Testis (tissue), 2 donors: ENCODE measurements at regions not wholly inside any gene's neighbourhood (a gene's known extent, or its start where the extent isn't known, plus 50 kb on each side); places are given as distances from the start of the nearest gene placed in this dataset.

Experiments
- DNase-seq: peaks from one replicate; pipeline ENCODE4 v3.0.0-alpha.2; 2019
- H3K27ac ChIP-seq, 2 donors: fragments of 200-600 bp; sonication (generic); one replicate each; pipeline ENCODE4 v1.5.1; 2019
- H3K27me3 ChIP-seq: fragments of 200-600 bp; sonication (generic); one replicate; pipeline ENCODE4 v1.5.1; 2019
- H3K36me3 ChIP-seq: fragments of 200-600 bp; sonication (generic); one replicate; pipeline ENCODE4 v1.5.1; 2017; ENCODE audit warnings: low read depth; ENCODE audit errors: missing control alignments
- H3K4me1 ChIP-seq: fragments of 200-600 bp; sonication (generic); one replicate; pipeline ENCODE4 v1.5.1; 2019
- H3K4me3 ChIP-seq, 2 donors: fragments of 200-600 bp; sonication (generic); one replicate each; pipeline ENCODE4 v1.5.1; 2017 to 2019
- H3K9me3 ChIP-seq: fragments of 200-600 bp; sonication (generic); one replicate; pipeline ENCODE4 v1.5.1; 2017
- POLR2A ChIP-seq: fragments of 450-650 bp; IDR thresholded peaks from one replicate; pipeline ENCODE4 v1.6.1; 2017; ENCODE audit warnings: antibody characterized with exemption, mild to moderate bottlenecking, moderate library complexity
- WGBS, 2 donors: methylation state at CpG; one replicate each; pipeline ENCODE4 v1.1.5; 2018; 5-methylcytosine and 5-hydroxymethylcytosine counted together
- intact Hi-C: fragments of 100-400 bp; cut with DNase I; formaldehyde crosslinking; loops from one replicate; pipeline ENCODE4 v1.15.1; 2023; ENCODE audit warnings: low total_unique reads
- TF ChIP-seq, protein P1 (sequence below), 3 experiments: fragments of 450-650 bp in 2 of 3; fragments of 200-600 bp in 1 of 3; sonication (generic) in 1 of 3; IDR thresholded peaks; one replicate each; pipeline ENCODE4 v1.5.1; 2016 to 2019; ENCODE audit warnings: antibody characterized with exemption in 3 of 3, mild to moderate bottlenecking in 2 of 3, moderate library complexity in 1 of 3

DNA sequence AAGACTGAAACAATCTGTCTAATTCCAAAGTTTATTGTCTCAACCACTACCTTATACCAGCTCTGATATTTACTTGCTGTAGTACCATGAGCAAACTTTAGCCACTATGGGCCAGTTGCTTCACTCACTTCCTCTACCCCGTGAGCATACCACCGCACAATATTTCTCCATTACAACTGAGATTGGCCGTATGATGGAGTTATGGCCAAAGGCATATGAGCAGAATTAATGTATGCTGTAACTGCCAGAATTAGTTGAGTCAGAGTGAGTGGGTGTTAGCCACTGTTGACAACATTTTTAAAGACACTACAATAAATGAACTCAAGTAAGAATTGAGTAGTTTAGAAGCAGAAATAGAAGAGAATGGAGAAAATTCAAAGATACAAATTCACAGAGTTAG is 69.7 kb downstream of the LRATD1 start:
- WGBS, 2 donors = 96% methylated on average over 3 of the region's 3 CpGs
- H3K27ac ChIP-seq = no peak overlapping the region
- no peak overlapping the region for H3K4me3 ChIP-seq
- DNase-seq = no peak
- TF ChIP-seq POLR2A = no peak
- TF ChIP-seq, protein P1, sequence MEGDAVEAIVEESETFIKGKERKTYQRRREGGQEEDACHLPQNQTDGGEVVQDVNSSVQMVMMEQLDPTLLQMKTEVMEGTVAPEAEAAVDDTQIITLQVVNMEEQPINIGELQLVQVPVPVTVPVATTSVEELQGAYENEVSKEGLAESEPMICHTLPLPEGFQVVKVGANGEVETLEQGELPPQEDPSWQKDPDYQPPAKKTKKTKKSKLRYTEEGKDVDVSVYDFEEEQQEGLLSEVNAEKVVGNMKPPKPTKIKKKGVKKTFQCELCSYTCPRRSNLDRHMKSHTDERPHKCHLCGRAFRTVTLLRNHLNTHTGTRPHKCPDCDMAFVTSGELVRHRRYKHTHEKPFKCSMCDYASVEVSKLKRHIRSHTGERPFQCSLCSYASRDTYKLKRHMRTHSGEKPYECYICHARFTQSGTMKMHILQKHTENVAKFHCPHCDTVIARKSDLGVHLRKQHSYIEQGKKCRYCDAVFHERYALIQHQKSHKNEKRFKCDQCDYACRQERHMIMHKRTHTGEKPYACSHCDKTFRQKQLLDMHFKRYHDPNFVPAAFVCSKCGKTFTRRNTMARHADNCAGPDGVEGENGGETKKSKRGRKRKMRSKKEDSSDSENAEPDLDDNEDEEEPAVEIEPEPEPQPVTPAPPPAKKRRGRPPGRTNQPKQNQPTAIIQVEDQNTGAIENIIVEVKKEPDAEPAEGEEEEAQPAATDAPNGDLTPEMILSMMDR (IDR thresholded peaks at IDR 0.05) = no peak
- H3K27me3 ChIP-seq = no peaks in the 10 kb centered on the region
- H3K4me1 ChIP-seq = no peaks in the 10 kb centered on the region
- H3K36me3 ChIP-seq = no peaks in the 10 kb centered on the region
- intact Hi-C loops = no loop called here
- H3K9me3 ChIP-seq = no peaks in the 10 kb centered on the region

DNA sequence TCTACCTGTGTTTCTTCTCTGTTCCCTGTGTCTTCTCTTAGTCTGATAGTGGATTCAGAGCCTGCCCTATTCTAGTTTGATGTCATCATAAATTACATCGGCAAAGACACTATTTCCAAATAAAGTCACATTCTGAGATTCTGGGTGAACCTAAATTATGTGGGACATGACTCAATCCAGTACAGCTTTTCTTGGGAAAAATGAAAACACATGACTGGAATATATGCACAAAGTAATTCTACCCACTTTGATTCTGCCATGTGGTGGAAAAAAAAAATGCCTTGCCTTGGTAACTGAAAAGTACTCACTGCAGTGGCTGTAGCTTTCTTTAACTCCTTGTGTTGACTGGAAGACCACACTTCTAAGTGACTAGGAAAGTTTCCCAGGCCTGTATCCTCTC is 73.7 kb downstream of the LRATD1 start:
- no peak for DNase-seq
- no peak overlapping the region for H3K27ac ChIP-seq
- H3K36me3 ChIP-seq = no peaks in the 10 kb centered on the region
- 93 to 97% methylated on average over 1 of the region's 1 CpG for WGBS, 2 donors
- H3K9me3 ChIP-seq = no peaks in the 10 kb centered on the region
- TF ChIP-seq, protein P1 (IDR thresholded peaks at IDR 0.05) = no peak
- no peak for TF ChIP-seq POLR2A
- H3K27me3 ChIP-seq = no peaks in the 10 kb centered on the region
- H3K4me3 ChIP-seq = no peak overlapping the region
- intact Hi-C loops = no loop called here
- H3K4me1 ChIP-seq = no peaks in the 10 kb centered on the region

DNA sequence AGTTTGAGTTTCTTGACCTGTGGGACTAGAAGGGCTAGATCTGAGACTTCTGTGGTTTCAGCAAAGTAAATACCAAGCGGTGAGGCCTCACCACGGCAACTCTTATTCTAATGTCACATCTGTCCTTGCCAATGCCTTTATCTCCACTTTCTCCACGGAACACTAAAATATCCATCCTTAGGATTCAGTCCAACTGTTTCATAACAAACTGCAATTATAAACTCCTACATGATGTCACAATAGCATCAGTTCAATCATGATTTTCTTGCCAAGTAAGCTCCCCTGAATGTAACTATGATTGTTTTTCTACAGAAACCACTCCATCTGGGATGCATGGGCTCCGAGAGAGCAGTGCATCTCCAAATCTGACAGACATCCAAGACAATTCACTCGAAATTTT is 79.6 kb downstream of the LRATD1 start:
- 50 to 59% methylated on average over 5 of the region's 5 CpGs for WGBS, 2 donors
- Histone ChIP-seq H3K27me3 (no peaks in the 10 kb centered on the region), H3K27ac (no peak overlapping the region), H3K4me3 (no peak overlapping the region), H3K4me1 (peaks cover 9% of the 10 kb centered on the region), H3K9me3 (no peaks in the 10 kb centered on the region), H3K36me3 (no peaks in the 10 kb centered on the region)
- TF ChIP-seq, protein P1 (IDR thresholded peaks at IDR 0.05) = no peak
- no peak for TF ChIP-seq POLR2A
- no peak for DNase-seq
- intact Hi-C loops = no loop called here

DNA sequence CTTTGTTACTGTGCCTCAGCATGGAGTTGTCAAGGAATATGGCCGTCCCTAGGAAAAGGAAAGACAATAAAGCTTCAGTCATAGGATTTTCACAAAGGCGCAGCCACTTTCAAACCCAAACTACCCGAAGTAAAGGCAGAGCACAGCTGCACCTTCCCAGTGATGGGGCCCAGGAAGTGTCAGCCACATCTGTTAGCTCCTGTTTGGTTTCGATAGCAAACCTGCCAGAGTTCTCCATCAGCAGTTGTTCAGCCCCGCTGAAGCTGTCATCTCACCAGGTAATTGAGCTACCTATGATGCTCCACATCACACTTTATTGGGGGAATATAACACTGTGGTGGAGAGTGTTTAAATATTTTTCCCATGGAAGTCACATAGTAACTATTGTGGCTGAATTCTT is 80.7 kb downstream of the LRATD1 start:
- intact Hi-C loops = no loop called here
- no peak overlapping the region for H3K27ac ChIP-seq
- peaks cover 10% of the 10 kb centered on the region for H3K4me1 ChIP-seq
- H3K27me3 ChIP-seq = no peaks in the 10 kb centered on the region
- no peak overlapping the region for H3K4me3 ChIP-seq
- TF ChIP-seq, protein P1 (IDR thresholded peaks at IDR 0.05) = no peak
- no peak for TF ChIP-seq POLR2A
- H3K36me3 ChIP-seq = no peaks in the 10 kb centered on the region
- H3K9me3 ChIP-seq = no peaks in the 10 kb centered on the region
- DNase-seq = no peak
- WGBS, 2 donors = 89 to 91% methylated on average over 5 of the region's 5 CpGs

DNA sequence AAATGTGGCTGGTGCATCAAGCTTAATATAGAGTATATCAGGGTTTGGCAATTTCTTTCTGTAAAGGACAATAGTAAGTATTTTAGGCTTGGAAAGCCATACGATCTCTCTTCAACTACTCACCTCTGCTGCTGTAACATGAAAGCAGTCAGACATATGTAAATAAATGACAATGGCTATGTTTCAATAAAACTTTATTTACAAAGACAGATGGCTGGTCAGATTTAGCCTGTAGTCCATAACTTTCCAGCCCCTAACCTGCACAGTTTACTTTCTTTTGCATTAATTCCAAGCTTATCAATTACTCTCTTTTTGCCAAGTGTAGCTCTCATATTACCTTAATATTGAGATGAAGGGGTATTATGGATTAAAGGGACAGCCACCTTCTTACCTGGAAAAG is 83.1 kb downstream of the LRATD1 start:
- no peak for DNase-seq
- Histone ChIP-seq H3K36me3 (no peaks in the 10 kb centered on the region), H3K4me3 (no peak overlapping the region), H3K9me3 (no peaks in the 10 kb centered on the region), H3K27me3 (no peaks in the 10 kb centered on the region), H3K27ac (no peak overlapping the region), H3K4me1 (peaks cover 10% of the 10 kb centered on the region)
- WGBS, 2 donors = 93 to 96% methylated on average over 1 of the region's 1 CpG
- intact Hi-C loops = no loop called here
- TF ChIP-seq, protein P1 (IDR thresholded peaks at IDR 0.05) = no peak
- no peak for TF ChIP-seq POLR2A
